ENCODE measurements at regions not wholly inside any gene's neighbourhood (a gene's known extent, or its start where the extent isn't known, plus 50 kb on each side); places are given as distances from the start of the nearest gene placed in this dataset.

- TF ChIP-seq ZNF281 (CRISPR knock-in tag; IDR thresholded peaks at IDR 0.05) (no peak), ZNF423 (CRISPR knock-in tag; IDR thresholded peaks at IDR 0.05) (no peak), TCF7 (CRISPR knock-in tag; IDR thresholded peaks at IDR 0.05; ENCODE audit: low read depth) (no peak), CTCF (IDR thresholded peaks at IDR 0.05) (no peak), IRF1 (CRISPR knock-in tag; IDR thresholded peaks at IDR 0.05) (no peak)
These were observed 79.5 kb upstream of the TCF21 start (continued) for GRCh38 chr6:133809406-133809805.

GRCh38 chr6:133811557-133811956 lies 77.4 kb upstream of the TCF21 start:
- Mint-ChIP-seq H3K27me3 (ENCODE audit: low read depth) (no peaks in the 10 kb centered on the region; the same call in 1 of the 2 replicates), H3K9me3 (peaks cover 32% of the 10 kb centered on the region), H3K36me3 (peaks cover 10% of the 10 kb centered on the region), H3K27ac (no peak overlapping the region), H3K4me1 (no peaks in the 10 kb centered on the region), H3K4me3 (no peak overlapping the region)
- ATAC-seq (no peak), DNase-seq (ENCODE audit: low spot score) (no peak)
- ChIA-PET POLR2A (no interaction called here), CTCF (interaction anchor here (1.9 kb wide), 1 partner anchor 26 kb away, joined by 5 read pairs; no protein-coding TSS in a partner anchor)
- TF ChIP-seq USF2 (CRISPR knock-in tag; IDR thresholded peaks at IDR 0.05) (no peak), ZNF671 (CRISPR knock-in tag; IDR thresholded peaks at IDR 0.05) (no peak), SMAD4 (CRISPR knock-in tag; IDR thresholded peaks at IDR 0.05) (no peak), TCF7 (CRISPR knock-in tag; IDR thresholded peaks at IDR 0.05; ENCODE audit: low read depth) (no peak), PRRX2 (CRISPR knock-in tag; IDR thresholded peaks at IDR 0.05) (no peak), ATF3 (CRISPR knock-in tag; conservative IDR thresholded peaks at IDR 0.05) (no peak), FOXK1 (CRISPR knock-in tag; IDR thresholded peaks at IDR 0.05) (no peak), E2F5 (CRISPR knock-in tag; IDR thresholded peaks at IDR 0.05) (no peak), ZNF263 (CRISPR knock-in tag; IDR thresholded peaks at IDR 0.05; ENCODE audit: low read depth) (no peak), ZNF423 (CRISPR knock-in tag; IDR thresholded peaks at IDR 0.05) (no peak), ZNF512 (CRISPR knock-in tag; IDR thresholded peaks at IDR 0.05; ENCODE audit: borderline replicate concordance) (no peak), ZNF281 (CRISPR knock-in tag; IDR thresholded peaks at IDR 0.05) (no peak), CBFB (CRISPR knock-in tag; IDR thresholded peaks at IDR 0.05; ENCODE audit: low read depth) (no peak), ATF2 (CRISPR knock-in tag; IDR thresholded peaks at IDR 0.05; ENCODE audit: borderline replicate concordance, low read depth) (no peak), NR1H2 (CRISPR knock-in tag; IDR thresholded peaks at IDR 0.05) (no peak), ZNF232 (CRISPR knock-in tag; IDR thresholded peaks at IDR 0.05) (no peak), ZSCAN18 (CRISPR knock-in tag; IDR thresholded peaks at IDR 0.05) (no peak)
